ENCODE measurements at regions not wholly inside any gene's neighbourhood (a gene's known extent, or its start where the extent isn't known, plus 50 kb on each side); places are given as distances from the start of the nearest gene placed in this dataset.

DNA sequence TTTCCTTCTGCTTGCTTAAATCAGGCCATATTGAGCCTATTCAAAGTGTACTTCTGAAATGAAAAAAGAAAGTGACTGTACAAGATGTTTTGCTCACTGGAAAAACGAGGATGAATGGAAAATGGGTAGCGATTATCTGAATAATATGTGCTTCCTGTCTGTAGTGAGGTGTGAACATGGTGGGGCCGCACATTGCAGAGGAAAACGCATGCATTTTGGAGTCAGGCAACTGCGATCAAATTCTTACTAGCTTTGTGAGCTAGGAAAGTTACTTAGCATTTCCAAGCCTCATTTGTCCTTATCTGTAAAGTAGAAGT is 73.0 kb upstream of the PRSS3 start:
- Histone ChIP-seq H3K4me1 (ENCODE audit: control insufficient read depth, insufficient read depth, low read length) (no peaks in the 10 kb centered on the region), H3K27ac (ENCODE audit: low read depth, low read length) (no peak overlapping the region), H3K27me3 (ENCODE audit: control insufficient read depth, insufficient read depth, low read length, poor library complexity, severe bottlenecking) (no peaks in the 10 kb centered on the region), H3K36me3 (ENCODE audit: control insufficient read depth, insufficient read depth, low read length) (no peaks in the 10 kb centered on the region), H3K4me3 (ENCODE audit: low read length) (no peak overlapping the region), H3K9me3 (ENCODE audit: control insufficient read depth, low read length) (peaks cover 4% of the 10 kb centered on the region), H3K9ac (ENCODE audit: extremely low read depth, low read length, poor library complexity, severe bottlenecking) (no peak overlapping the region)
- Mint-ChIP-seq H3K9me3 (peaks cover 17% of the 10 kb centered on the region), H3K27ac (no peak overlapping the region), H3K4me3 (no peak overlapping the region), H3K4me1 (peaks cover 2% of the 10 kb centered on the region), H3K27me3 (ENCODE audit: insufficient read depth) (peaks cover 47% of the 10 kb centered on the region), H3K36me3 (ENCODE audit: low read depth) (no peaks in the 10 kb centered on the region)
- TF ChIP-seq, protein P1, sequence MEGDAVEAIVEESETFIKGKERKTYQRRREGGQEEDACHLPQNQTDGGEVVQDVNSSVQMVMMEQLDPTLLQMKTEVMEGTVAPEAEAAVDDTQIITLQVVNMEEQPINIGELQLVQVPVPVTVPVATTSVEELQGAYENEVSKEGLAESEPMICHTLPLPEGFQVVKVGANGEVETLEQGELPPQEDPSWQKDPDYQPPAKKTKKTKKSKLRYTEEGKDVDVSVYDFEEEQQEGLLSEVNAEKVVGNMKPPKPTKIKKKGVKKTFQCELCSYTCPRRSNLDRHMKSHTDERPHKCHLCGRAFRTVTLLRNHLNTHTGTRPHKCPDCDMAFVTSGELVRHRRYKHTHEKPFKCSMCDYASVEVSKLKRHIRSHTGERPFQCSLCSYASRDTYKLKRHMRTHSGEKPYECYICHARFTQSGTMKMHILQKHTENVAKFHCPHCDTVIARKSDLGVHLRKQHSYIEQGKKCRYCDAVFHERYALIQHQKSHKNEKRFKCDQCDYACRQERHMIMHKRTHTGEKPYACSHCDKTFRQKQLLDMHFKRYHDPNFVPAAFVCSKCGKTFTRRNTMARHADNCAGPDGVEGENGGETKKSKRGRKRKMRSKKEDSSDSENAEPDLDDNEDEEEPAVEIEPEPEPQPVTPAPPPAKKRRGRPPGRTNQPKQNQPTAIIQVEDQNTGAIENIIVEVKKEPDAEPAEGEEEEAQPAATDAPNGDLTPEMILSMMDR (conservative IDR thresholded peaks at IDR 0.05): no peak
- no peak for DNase-seq
- WGBS, 2 experiments (ENCODE audit: insufficient coverage in 1 of 2, insufficient read length in 1 of 2): 11 to 55% methylated on average over 2 to 5 of the region's 5 CpGs

DNA sequence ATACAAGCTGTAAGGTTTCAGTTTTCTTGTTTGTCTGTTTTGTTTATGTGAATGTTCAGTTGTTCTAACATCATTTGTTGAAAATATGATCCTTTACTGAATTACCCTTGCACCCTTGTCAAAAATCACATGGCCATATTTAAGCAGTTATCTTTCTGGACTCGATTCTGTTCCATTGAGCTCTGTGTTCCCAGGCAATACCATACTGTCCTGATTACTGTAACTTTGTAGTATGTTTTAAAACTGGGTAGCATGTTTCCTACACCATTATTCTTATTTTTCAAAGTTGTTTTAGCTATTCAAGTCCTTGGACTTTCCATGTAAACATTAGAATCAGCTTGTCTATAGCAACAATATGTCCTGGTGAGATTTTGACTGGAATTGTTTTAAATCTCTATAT is 66.7 kb upstream of the PRSS3 start:
- peaks cover 3% of the 10 kb centered on the region for H3K4me1 Mint-ChIP-seq
- peaks cover 25% of the 10 kb centered on the region for H3K27me3 Mint-ChIP-seq (ENCODE audit: insufficient read depth)
- H3K9me3 Mint-ChIP-seq: peaks cover 23% of the 10 kb centered on the region
- H3K36me3 Mint-ChIP-seq (ENCODE audit: low read depth): no peaks in the 10 kb centered on the region
- H3K36me3 ChIP-seq (ENCODE audit: control insufficient read depth, insufficient read depth, low read length): no peaks in the 10 kb centered on the region
- TF ChIP-seq, protein P1 (conservative IDR thresholded peaks at IDR 0.05): no peak
- H3K27ac ChIP-seq (ENCODE audit: low read depth, low read length): no peak overlapping the region
- H3K4me3 ChIP-seq (ENCODE audit: low read length): no peak overlapping the region
- H3K4me3 Mint-ChIP-seq: no peak overlapping the region
- H3K27me3 ChIP-seq (ENCODE audit: control insufficient read depth, insufficient read depth, low read length, poor library complexity, severe bottlenecking): no peaks in the 10 kb centered on the region
- DNase-seq: no peak
- H3K27ac Mint-ChIP-seq: no peak overlapping the region
- 73 to 100% methylated on average over 1 of the region's 1 CpG for WGBS, 2 experiments (ENCODE audit: insufficient coverage in 1 of 2, insufficient read length in 1 of 2)
- no peak overlapping the region for H3K9ac ChIP-seq (ENCODE audit: extremely low read depth, low read length, poor library complexity, severe bottlenecking)
- no peaks in the 10 kb centered on the region for H3K4me1 ChIP-seq (ENCODE audit: control insufficient read depth, insufficient read depth, low read length)
- H3K9me3 ChIP-seq (ENCODE audit: control insufficient read depth, low read length): peaks cover 8% of the 10 kb centered on the region

DNA sequence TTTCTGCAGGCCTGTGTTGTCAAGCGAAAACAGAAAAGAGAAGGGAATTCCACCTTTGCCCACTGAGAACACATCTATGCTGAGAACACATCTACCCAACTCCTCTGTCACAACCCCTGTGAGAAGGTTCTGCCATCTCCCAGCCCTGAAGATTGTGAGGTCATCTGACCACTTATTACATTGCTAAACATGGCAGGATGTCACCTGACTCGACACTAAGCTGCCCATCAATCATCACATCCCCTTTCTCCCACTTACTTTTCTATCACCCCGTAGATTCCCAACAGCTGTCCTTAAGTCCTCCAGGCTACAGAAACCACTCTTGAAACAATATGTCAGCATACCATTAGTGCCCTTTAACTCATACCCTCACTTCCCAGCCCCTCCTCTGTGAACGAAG is 64.2 kb upstream of the PRSS3 start:
- Histone ChIP-seq H3K9me3 (ENCODE audit: control insufficient read depth, low read length) (peaks cover 4% of the 10 kb centered on the region), H3K27ac (ENCODE audit: low read depth, low read length) (no peak overlapping the region), H3K36me3 (ENCODE audit: control insufficient read depth, insufficient read depth, low read length) (no peaks in the 10 kb centered on the region), H3K27me3 (ENCODE audit: control insufficient read depth, insufficient read depth, low read length, poor library complexity, severe bottlenecking) (no peaks in the 10 kb centered on the region), H3K9ac (ENCODE audit: extremely low read depth, low read length, poor library complexity, severe bottlenecking) (no peak overlapping the region), H3K4me3 (ENCODE audit: low read length) (no peak overlapping the region), H3K4me1 (ENCODE audit: control insufficient read depth, insufficient read depth, low read length) (no peaks in the 10 kb centered on the region)
- TF ChIP-seq, protein P1 (conservative IDR thresholded peaks at IDR 0.05): no peak
- no peaks in the 10 kb centered on the region for H3K36me3 Mint-ChIP-seq (ENCODE audit: low read depth)
- H3K4me1 Mint-ChIP-seq: peaks cover 3% of the 10 kb centered on the region
- peaks cover 15% of the 10 kb centered on the region for H3K27me3 Mint-ChIP-seq (ENCODE audit: insufficient read depth)
- no peak overlapping the region for H3K27ac Mint-ChIP-seq
- peaks cover 15% of the 10 kb centered on the region for H3K9me3 Mint-ChIP-seq
- no peak overlapping the region for H3K4me3 Mint-ChIP-seq
- WGBS, 2 experiments (ENCODE audit: insufficient coverage in 1 of 2, insufficient read length in 1 of 2): 88% methylated on average over 4 of the region's 4 CpGs
- no peak for DNase-seq

Data from endodermal cell (in vitro differentiated cells).